NCI-H1417 (cell line): ENCODE measurements at regions not wholly inside any gene's neighbourhood (a gene's known extent, or its start where the extent isn't known, plus 50 kb on each side); places are given as distances from the start of the nearest gene placed in this dataset.
A peak's percentile ranks its signal among the peaks of the same experiment; 100 is the strongest.
"Not testable (repeated sequence)": the region's sequence is repeated elsewhere in the genome, so short reads cannot be mapped to it uniquely, and the experiment has no call there.

Experiments used
- DNase-seq, 3 experiments: peaks; one replicate each; lab custom pipeline; 2025; lab: John Stamatoyannopoulos, UW

GRCh38 chr6:106849120-106849519 is 125.4 kb downstream of the CD24 start:
- DNase-seq = no peak

GRCh38 chr6:106847116-106847515 is 127.4 kb downstream of the CD24 start:
- no peak for DNase-seq

GRCh38 chr6:106844930-106845329 is 129.6 kb downstream of the CD24 start:
- no peak for DNase-seq

- DNase-seq = no peak
Observed at GRCh38 chr6:106832766-106833510, 141.6 kb downstream of the CD24 start.

GRCh38 chr6:106830930-106831329 is 143.6 kb downstream of the CD24 start:
- no peak for DNase-seq

- no peak for DNase-seq
Observed at GRCh38 chr6:106829451-106829850, 145.1 kb downstream of the CD24 start.

- DNase-seq = no peak
Observed at GRCh38 chr6:106827081-106827480, 147.4 kb downstream of the CD24 start.

GRCh38 chr6:106825156-106825555 is 149.4 kb downstream of the CD24 start:
- DNase-seq = no peak

- peak in 1 of 3 experiments; percentile 28 for DNase-seq
Observed at GRCh38 chr6:106823732-106824351, 150.7 kb downstream of the CD24 start.

GRCh38 chr6:106823058-106823457 is 151.5 kb downstream of the CD24 start:
- DNase-seq = no peak

GRCh38 chr6:106820412-106820852 is 154.1 kb downstream of the CD24 start:
- DNase-seq = no peak

GRCh38 chr6:106811088-106811686 is 163.3 kb downstream of the CD24 start:
- DNase-seq = no peak

- no peak for DNase-seq
Observed at GRCh38 chr6:106808758-106809157, 165.8 kb downstream of the CD24 start.

GRCh38 chr6:106807947-106808611 is 166.4 kb downstream of the CD24 start:
- no peak for DNase-seq

- not testable (repeated sequence) for DNase-seq
Observed at GRCh38 chr6:106806253-106806652, 168.3 kb downstream of the CD24 start.

GRCh38 chr6:106805771-106806170 is 168.8 kb downstream of the CD24 start:
- no peak for DNase-seq

- no peak for DNase-seq
Observed at GRCh38 chr6:106804346-106805335, 169.9 kb downstream of the CD24 start.

GRCh38 chr6:106803188-106803587 is 171.3 kb downstream of the CD24 start:
- no peak for DNase-seq

GRCh38 chr6:106802139-106802538 is 172.4 kb downstream of the CD24 start:
- no peak for DNase-seq

GRCh38 chr6:106801256-106801655 is 171.9 kb downstream of the QRSL1 start:
- DNase-seq = no peak

- no peak for DNase-seq
Observed at GRCh38 chr6:106800379-106800778, 171.0 kb downstream of the QRSL1 start.
